Inferior parietal cortex (tissue), 1 donor: ENCODE measurements at regions not wholly inside any gene's neighbourhood (a gene's known extent, or its start where the extent isn't known, plus 50 kb on each side); places are given as distances from the start of the nearest gene placed in this dataset.

Experiments
- DNase-seq: peaks from one replicate; pipeline ENCODE4 v3.0.0-alpha.2; 2016; ENCODE audit errors: extremely low spot score

DNA sequence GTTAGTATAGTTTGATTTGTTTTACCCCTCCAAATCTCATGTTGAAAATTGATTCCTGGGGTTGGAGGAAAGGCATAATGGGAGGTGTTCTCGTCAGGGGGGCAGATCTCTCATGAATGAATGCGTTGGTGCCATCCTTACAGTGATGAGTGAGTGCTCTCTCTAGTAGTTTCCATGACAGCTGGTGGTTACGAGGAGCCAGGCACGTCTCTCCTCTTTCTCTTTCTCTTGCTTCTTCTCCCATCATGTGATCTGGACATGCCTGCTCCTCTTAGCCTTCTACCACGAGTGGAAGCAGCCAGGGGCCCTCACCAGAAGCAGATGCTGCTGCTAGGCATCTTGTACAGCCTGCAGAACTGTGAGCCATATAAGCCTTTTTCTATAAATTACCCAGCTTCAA, 454.1 kb downstream of the EFNA5 start:
- no peak for DNase-seq

DNA sequence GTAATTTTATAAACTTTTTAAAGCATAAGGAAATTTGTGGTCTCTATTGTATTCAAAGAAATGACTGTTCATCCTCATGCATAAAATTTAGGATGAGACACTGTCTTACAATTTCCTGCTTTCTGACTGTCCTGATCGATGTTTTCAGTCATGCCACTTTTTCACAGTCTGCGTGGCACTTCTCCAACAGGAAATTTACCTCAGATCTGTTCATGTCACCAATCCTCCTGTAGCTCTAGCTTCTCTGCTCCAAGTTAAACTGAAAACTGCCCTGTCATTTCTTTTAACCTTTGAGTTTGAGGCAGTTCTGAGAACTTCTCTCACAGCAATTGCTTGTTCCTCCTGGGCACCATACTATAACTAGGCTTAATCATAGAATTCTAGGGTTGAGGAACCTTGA, 455.1 kb downstream of the EFNA5 start:
- DNase-seq, result no peak

DNA sequence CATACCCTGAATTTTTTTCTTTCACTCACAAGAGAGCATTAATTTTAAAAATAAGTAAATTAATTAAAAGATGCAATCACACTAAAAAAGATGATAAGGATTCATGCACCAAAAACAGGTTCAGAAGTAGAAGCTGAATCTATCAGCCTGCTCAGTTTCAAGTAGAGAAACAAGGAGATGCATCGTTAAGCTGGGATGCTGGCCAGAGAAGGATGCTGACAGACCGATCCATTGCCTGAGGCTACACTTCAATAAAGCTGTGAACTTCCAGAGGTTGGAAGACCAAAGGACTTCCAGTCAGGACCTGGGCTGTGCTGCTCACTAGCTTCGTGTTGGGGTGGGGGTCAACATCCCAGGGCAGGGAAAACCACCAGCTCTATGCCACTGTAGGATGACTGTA, 457.7 kb downstream of the EFNA5 start:
- no peak for DNase-seq

DNA sequence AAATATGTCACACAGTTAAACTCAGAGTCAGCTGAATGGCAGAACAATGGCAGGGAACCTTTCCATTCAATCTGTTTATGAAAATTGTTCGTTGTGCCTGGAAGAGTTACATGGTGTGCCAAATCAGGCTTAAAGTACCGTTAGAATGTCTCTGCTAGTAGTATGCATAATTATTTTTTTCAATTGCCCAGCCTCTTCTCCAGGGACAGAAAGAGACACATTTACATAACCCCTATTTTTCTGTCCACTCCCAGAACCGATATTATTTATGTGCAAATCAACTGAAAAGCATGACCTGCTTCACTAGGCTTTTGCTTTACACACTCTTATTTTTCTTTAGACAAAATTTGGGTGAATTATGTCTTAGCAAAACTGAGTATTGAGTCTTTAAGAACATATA, 459.1 kb downstream of the EFNA5 start:
- no peak for DNase-seq

DNA sequence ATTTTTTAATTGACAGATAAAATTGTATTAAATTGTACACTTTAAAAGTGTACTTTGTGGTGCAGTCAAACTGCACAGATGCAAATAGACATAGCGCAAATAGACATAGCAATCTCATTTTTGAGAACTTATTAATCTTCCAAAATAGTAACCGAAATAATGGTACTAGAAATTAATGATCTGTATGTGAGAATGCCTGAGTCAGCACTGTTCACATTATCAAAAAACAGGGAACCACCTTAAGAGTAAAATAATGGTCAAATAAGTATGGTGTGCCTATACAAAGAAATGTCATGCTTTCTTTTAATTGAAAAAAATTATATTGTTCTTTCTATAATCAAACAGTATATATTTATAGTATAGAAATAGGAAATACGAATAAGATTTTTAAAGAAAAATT, 461.9 kb downstream of the EFNA5 start:
- no peak for DNase-seq

DNA sequence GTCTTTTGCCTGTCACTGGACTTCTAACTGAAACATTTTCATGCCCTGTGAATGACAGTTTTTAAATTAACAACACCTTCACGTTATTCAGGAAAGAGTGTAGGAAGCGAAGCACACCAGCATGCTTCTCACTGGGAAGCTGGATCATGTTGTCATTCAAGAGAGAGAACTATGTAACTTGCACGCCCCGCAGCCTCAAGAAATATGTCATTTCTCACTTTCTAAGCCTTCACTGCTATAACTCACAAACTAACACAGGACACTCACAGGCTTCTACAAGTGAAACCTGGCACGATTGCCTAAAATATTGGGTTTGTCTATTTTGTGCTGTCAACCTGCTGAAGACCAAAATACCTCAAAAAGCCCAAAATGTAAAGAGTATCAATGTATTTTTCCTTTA, 466.3 kb downstream of the EFNA5 start:
- DNase-seq, result no peak

DNA sequence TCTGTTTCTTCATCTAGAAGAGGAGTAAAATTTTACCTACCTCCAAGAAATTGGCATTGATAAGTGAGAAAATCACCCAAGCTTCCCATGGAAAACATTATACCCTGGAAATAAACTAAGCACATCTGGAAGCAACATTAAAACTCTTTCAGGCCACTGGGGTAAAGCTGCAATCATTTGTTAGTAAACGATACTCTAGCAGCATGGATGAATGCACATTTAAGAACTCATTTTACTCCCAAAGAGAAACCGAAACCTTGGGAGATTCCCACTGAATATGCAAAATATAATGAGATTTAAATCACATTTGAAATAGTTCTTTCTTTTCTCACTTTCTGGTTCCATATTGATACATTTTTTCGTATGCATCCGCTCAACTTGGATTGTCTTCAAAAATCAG, 467.5 kb downstream of the EFNA5 start:
- DNase-seq, result no peak

DNA sequence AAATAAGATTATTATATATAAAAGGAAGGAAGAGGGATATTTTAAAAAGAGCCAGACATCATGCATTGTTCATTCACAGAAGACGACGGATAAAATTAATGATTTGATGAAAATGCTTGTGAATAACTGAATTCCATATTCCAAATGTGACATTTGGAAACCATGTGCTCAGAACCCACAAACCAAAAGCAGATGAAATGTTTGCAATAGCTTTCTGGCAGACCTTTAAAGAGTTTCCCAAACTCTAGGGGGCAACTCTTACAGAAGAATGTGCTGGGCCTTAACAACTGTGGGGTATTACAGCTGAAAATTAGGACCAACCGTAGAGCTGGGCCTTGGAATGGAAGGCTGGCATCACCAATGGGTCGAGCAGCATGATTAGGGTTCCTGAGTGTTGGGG, 471.0 kb downstream of the EFNA5 start:
- no peak for DNase-seq

DNA sequence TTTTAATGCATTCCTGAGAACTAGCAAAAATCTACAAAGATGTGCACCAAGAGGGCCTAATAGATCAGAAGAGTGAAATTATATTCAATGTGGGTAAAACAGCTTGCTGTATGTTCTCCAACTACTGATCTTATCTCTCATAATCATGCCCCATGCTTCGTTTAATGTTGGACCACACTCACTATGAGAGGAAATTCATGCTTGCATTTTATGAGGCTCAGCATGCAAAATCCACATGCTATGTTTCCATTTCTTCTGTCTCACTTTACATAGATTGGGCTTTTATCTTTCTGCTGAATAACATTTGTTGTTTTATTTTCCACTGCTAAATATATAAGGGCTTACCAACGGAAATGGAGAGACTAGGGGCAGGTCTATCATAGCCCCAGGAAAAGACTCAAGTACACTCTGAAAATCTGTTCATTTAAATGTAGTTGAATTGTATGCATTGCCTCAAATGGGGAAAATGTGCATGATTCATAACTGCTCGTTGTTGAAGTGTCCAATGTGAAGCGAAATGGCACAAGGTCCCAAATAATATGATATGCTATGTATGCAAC, 474.2 kb downstream of the EFNA5 start:
- DNase-seq, result no peak

DNA sequence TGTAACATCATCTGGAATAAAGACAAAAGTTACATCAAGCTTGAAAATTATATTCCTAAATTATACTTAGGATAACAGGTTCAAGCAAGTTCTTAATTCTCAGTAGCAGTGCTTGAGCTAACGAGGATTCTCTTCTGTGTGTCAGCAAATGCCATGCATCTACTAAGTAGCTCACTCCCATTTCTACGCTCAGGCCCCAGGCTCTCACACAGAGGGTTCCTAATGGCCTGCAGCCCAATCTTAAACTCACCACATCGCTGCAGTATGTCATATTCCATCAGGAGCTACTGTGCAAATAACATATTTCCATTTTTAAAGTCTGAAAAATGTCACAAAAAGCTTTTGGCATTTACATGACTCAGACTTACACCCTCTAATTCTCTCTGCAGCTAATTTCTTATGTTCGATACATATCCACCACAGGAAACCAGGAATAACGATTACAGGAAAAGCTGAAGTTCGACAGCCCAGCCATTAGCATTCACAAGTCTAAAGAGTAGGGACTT, 474.8 kb downstream of the EFNA5 start:
- no peak for DNase-seq

DNA sequence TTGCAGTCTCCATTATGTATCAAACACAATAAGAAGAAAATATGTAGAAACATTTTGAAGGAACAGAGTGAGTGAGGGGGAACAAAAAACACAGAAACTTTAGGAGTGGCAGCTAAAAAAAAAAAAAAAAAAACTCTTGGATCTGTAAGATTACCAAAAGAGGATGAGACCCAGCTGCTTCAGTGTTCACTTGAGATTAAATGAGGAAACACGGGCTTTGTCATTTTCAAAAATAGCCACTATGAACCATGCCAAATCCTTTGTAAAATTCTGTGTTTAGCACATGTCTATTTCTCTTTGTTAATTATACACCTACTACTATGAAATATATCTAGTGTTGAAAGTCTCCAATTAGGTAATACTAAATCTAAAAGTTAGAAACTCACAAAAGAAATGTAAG, 485.9 kb downstream of the EFNA5 start:
- no peak for DNase-seq

DNA sequence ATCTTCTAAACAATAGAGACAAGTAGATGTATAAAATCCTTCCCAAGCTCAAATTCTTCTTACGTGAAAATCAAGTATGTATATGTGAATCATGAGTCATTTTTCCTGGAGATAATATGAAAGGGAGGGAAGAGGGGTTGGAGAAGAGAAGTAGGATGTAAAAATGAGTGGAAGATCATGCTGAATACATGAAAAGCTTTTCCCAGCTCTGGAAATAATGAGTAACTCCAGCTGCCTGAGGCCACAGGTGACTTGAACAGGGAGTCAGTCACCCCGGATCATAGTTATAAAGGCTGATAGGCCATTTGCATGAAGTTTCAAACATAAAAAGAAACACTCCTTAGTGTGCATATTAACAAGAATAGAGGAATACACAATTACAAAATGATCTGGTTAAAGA, 486.7 kb downstream of the EFNA5 start:
- DNase-seq, result no peak

DNA sequence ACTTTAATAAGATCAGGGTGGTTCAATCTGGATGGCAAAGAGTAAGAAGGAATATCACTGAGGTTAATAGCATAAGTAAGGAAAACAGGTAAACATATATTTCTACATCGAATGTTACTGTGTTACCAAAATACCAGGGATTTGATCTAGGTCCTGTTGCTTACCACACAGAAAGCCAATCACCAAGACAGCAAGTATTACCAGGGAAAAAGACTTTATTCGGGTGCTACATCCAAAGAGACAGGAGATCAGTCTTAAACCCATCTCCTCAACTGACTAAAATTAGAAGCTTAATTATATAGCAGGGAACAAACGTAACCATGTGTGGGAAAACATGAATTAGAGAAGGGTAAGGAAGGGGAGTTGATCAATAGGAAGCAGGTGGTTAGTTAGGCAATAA, 500.1 kb downstream of the EFNA5 start:
- DNase-seq, result no peak

DNA sequence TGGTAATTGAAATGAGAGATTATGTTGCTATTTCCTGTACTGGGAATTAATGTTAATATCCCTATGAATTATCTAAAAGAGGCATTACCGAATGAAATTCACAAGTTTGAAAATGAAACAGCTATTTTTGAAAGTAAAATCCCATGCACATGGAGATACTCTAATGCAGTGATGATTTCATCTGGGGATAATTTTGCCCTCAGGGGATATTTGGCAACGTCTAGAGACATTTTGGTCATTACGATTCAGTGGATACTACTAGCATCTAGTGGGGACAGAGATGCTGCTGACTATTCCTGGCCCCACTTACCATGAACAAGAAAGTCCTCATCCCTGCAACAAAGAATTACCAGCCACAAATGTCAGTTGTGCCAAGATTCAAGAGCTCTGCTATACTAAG, 500.9 kb downstream of the EFNA5 start:
- DNase-seq, result no peak

DNA sequence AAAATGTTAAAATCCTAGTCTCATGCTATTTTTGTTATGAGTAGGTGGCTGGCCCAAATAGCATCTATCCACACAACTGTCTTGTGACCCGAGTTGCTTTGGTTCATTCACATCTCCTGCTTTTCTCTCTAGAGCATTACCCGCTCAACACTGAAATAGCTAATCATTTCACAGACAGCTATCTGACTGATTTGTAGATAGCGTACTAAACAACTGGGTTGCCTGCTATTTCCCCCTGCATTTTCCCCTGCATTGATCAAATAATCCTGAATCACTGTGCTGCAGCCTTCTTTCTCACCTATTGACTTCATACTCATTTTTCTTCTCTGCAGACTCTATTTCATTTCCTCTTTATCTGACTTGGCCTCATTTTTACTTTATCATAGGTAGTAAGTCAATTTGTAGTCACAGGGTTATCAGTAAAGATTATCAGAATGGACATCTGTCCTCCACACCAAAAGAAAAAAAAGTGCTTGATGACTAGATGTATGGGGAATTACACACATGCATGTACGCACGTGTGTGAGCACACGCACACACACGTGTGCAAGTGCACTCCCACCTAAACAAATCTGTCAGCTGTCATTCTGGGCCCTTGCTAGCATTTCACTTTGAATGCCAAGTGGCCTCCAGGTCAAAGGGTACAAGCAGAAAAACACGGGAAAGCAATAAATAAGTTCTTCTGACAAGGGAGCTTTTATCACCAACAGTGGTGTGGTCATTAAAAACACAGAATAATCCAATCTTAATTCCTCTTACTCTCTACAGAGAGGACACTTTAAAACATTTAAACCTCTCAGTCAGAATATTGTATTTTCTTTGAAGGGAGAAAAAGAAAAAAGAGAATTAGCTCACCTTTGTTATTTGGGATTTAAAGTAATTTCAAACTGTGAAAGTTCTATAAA, 501.6 kb downstream of the EFNA5 start:
- DNase-seq, result no peak

DNA sequence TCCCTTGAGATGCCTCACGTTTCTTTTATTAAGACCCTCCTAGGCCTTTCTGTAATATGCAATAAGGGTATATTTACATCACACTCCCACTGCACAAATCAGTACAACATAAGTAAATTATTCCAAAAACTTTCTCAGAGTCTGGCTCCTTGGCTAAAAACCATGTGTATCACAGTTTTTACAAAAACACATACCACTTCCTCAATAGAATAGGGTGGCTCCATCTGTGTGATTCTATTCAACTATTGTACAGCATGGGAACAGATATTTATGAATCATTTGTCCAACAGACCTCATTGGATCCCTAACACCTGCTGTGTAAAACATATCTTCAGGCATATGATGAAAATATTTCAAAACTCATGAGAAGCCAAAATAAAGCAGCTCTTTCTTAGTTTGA, 502.7 kb downstream of the EFNA5 start:
- no peak for DNase-seq

DNA sequence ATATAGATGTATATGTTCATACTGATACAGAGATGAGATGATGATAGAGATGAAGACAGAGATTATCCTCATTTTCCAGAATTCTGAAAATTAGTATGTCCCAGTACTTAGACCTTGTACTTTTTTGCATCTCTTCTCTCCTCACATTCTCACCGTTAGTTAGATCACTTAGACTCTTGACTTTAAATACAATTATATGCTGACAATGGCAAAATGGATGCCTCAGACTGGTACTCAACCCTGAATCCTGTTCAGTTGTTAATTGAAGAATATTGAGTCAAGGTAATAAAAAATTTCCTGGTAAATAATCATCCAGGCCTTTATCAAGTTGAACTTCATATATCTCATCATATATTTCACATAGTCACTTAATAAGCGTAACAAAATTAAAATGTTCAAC, 505.4 kb downstream of the EFNA5 start:
- no peak for DNase-seq

DNA sequence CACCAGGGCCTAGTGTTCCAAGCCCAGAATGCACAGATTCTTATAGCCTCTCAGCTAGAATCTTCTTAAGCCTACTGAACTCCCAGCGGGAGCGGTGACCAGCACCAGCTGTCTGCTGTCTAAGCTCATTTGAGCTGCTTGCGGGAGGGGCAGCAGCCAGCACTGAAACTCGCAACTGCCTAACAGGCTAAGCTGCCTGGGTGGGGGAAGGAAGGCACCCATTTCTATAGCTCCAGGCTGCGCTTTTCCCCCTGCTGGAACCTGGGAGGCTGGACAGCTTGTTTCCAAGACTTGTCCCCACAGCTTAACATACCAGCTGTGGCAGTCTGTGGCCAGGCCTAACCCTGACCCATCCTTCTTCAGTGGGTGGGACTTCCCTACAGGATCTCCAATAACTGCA, 512.9 kb downstream of the EFNA5 start:
- DNase-seq, result no peak

DNA sequence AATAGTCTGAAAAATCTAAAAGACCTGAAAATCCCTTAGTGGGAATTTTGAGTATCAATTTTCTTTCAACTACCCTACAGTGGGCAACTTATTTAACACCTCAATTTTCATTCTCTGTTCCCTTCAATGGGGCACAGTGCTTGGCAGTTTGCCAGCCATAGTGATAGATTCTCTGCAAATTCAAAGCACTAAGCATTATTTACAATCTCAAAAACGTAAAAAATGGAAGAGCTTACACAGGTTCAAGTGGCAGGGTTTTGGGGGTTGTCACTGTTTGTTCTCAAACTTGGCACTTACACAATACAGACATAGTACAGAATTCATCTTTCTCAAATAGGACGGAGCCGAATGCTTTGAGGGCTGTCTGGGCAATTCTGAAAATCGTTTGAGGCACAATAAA, 515.0 kb downstream of the EFNA5 start:
- no peak for DNase-seq

DNA sequence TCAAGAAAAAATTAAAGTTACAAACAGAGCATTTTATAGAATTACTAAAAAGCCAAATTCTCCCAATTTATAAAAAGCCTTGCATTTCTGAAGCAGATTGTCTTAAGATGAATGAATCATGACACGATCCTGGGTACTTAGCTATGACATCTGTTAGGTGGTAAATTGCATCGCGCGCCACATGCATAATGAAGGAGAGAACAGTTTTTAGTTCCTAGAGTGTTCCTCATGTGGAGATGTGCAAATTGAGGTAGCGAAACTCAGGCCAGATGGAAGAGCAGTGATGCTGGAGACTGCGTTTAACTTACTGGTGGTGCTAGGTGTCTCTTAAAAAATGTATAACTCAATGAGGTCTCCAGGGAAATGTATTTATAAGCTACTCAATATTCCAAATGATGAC, 516.1 kb downstream of the EFNA5 start:
- DNase-seq, result peak; percentile 52

DNA sequence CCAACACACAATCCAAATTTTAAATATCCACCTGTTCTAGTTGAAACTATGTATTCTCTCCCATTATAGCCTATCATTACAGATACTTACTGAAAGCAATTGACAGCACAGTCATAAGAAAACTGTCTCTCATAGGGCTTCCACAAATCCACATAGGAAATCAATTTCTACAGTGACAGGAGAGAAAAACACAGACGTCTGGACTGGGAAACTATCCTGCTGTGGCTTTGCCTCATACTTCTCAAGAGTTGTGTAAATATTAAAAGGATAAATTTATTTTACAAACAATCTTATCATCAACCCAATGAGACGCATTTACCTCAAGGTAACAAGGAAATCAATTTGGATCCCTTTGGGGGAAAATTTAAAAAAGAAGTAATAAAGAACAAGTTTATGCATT, 517.5 kb downstream of the EFNA5 start:
- no peak for DNase-seq

DNA sequence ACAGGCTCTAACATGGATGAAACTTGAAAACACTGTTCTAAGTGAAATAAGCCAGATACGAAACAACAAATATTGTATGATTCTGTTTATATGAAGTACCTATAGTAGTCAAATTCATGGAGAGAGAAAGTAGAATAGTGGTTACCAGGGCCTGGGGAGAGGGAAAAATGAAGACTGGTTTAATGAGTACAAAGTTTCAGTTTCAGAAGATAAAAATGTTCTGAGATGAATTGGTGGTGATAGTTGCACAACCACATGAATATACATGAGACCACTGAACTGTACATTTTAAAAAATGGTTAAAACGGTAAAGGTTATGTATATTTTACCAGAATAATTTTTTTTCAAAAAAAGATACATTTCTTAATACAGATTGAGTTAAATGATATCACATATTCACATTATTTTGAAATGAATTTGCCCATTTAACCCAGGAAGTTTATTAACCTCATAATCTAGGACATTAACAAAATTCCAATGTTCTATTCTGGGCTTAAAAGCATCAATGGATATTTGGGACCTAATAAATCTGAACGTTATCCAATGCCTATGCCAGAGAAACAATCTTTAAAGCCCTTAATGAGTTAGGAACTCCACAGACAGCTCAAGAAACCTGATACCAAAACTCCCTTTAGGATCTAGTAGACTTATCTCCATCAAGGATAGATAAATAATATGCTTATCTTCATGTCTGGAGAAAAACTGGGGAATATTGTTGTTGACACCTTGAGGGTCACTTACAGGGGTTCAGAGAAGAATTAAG, 521.3 kb downstream of the EFNA5 start:
- no peak for DNase-seq

DNA sequence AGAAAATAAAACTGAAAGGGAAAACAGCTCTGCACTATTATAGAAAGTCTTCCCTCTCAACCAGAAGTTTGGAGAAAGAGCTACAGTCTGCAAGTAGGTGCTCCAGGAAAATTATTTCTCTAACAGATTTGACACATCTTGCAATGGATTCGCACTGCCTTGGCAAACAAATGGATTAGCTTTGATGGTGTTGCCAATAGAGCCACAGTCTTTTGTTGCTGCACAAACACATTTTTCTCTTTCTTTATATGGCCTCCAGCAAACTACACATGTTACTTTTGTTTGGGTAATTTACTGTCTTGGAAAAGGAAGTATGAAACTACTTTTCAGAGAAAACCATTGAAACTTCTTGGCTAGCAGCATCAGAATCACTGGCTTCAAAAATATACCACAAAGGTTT, 523.1 kb downstream of the EFNA5 start:
- DNase-seq, result no peak
